ENCODE measurements at regions not wholly inside any gene's neighbourhood (a gene's known extent, or its start where the extent isn't known, plus 50 kb on each side); places are given as distances from the start of the nearest gene placed in this dataset.

- in situ Hi-C loops (cut with MboI; ENCODE audit: low sequenced_read_pairs, unreplicated experiment), result no loop called here
- TF ChIP-seq CTCF (IDR thresholded peaks at IDR 0.05; ENCODE audit: borderline replicate concordance, control extremely low read depth, extremely low read depth, insufficient read depth, missing control alignments), result no peak
- DNase-seq (ENCODE audit: low spot score), result no peak
Observed at GRCh38 chr3:150149651-150150051, 179.0 kb upstream of the PFN2 start.

- DNase-seq (ENCODE audit: low spot score), result no peak
- TF ChIP-seq CTCF (IDR thresholded peaks at IDR 0.05; ENCODE audit: borderline replicate concordance, control extremely low read depth, extremely low read depth, insufficient read depth, missing control alignments), result no peak
- in situ Hi-C loops (cut with MboI; ENCODE audit: low sequenced_read_pairs, unreplicated experiment), result no loop called here
Observed at GRCh38 chr3:150148227-150148626, 177.5 kb upstream of the PFN2 start.

GRCh38 chr3:150147776-150148175 is 177.1 kb upstream of the PFN2 start:
- no peak for DNase-seq (ENCODE audit: low spot score)
- no peak for TF ChIP-seq CTCF (IDR thresholded peaks at IDR 0.05; ENCODE audit: borderline replicate concordance, control extremely low read depth, extremely low read depth, insufficient read depth, missing control alignments)
- in situ Hi-C loops (cut with MboI; ENCODE audit: low sequenced_read_pairs, unreplicated experiment), result no loop called here

- DNase-seq (ENCODE audit: low spot score), result peak; percentile 10
- no peak for TF ChIP-seq CTCF (IDR thresholded peaks at IDR 0.05; ENCODE audit: borderline replicate concordance, control extremely low read depth, extremely low read depth, insufficient read depth, missing control alignments)
- in situ Hi-C loops (cut with MboI; ENCODE audit: low sequenced_read_pairs, unreplicated experiment), result no loop called here
Observed at GRCh38 chr3:150146991-150147761, 176.5 kb upstream of the PFN2 start.

- DNase-seq (ENCODE audit: low spot score), result no peak
- no peak for TF ChIP-seq CTCF (IDR thresholded peaks at IDR 0.05; ENCODE audit: borderline replicate concordance, control extremely low read depth, extremely low read depth, insufficient read depth, missing control alignments)
- in situ Hi-C loops (cut with MboI; ENCODE audit: low sequenced_read_pairs, unreplicated experiment), result no loop called here
Observed at GRCh38 chr3:150145659-150146058, 175.0 kb upstream of the PFN2 start.

- no peak for DNase-seq (ENCODE audit: low spot score)
- in situ Hi-C loops (cut with MboI; ENCODE audit: low sequenced_read_pairs, unreplicated experiment), result no loop called here
- TF ChIP-seq CTCF (IDR thresholded peaks at IDR 0.05; ENCODE audit: borderline replicate concordance, control extremely low read depth, extremely low read depth, insufficient read depth, missing control alignments), result no peak
Observed at GRCh38 chr3:150144191-150144708, 173.6 kb upstream of the PFN2 start.

Data from GM13976 (cell line).